ENCODE measurements at regions not wholly inside any gene's neighbourhood (a gene's known extent, or its start where the extent isn't known, plus 50 kb on each side); places are given as distances from the start of the nearest gene placed in this dataset.

GRCh38 chr7:80403686-80404241 lies 108.1 kb downstream of the GNAT3 start:
- no peak for DNase-seq

GRCh38 chr7:80401708-80402107 lies 110.2 kb downstream of the GNAT3 start:
- no peak for DNase-seq

GRCh38 chr7:80393786-80394185 lies 118.1 kb downstream of the GNAT3 start:
- no peak for DNase-seq

GRCh38 chr7:80392229-80393169 lies 119.4 kb downstream of the GNAT3 start:
- DNase-seq = peak; percentile 54 to 66

GRCh38 chr7:80387634-80388193 lies 124.2 kb downstream of the GNAT3 start:
- DNase-seq = no peak

- no peak for DNase-seq
Observed at GRCh38 chr7:80386686-80387085, 125.2 kb downstream of the GNAT3 start.

GRCh38 chr7:80385508-80385907 lies 126.4 kb downstream of the GNAT3 start:
- no peak for DNase-seq

- DNase-seq = no peak
Observed at GRCh38 chr7:80380957-80381356, 130.9 kb downstream of the GNAT3 start.

GRCh38 chr7:80379034-80379982 lies 132.6 kb downstream of the GNAT3 start:
- DNase-seq = no peak

- no peak for DNase-seq
Observed at GRCh38 chr7:80374321-80374720, 137.5 kb downstream of the GNAT3 start.

- no peak for DNase-seq
Observed at GRCh38 chr7:80373429-80374032, 138.3 kb downstream of the GNAT3 start.

GRCh38 chr7:80372415-80372814 lies 139.4 kb downstream of the GNAT3 start:
- DNase-seq = no peak

GRCh38 chr7:80370587-80370986 lies 141.3 kb downstream of the GNAT3 start:
- no peak for DNase-seq

GRCh38 chr7:80369321-80369720 lies 142.5 kb downstream of the GNAT3 start:
- DNase-seq = no peak

GRCh38 chr7:80362677-80363076 lies 149.2 kb downstream of the GNAT3 start:
- DNase-seq = no peak

- DNase-seq = no peak
Observed at GRCh38 chr7:80362010-80362618, 149.8 kb downstream of the GNAT3 start.

- DNase-seq = no peak
Observed at GRCh38 chr7:80359476-80359875, 152.4 kb downstream of the GNAT3 start.

- no peak for DNase-seq
Observed at GRCh38 chr7:80359029-80359428, 152.8 kb downstream of the GNAT3 start.

GRCh38 chr7:80357530-80357929 lies 154.3 kb downstream of the GNAT3 start:
- DNase-seq = no peak

GRCh38 chr7:80350430-80350829 lies 161.4 kb downstream of the GNAT3 start:
- no peak for DNase-seq

GRCh38 chr7:80348223-80348622 lies 163.6 kb downstream of the GNAT3 start:
- no peak for DNase-seq

GRCh38 chr7:80347173-80347572 lies 164.7 kb downstream of the GNAT3 start:
- DNase-seq = no peak

All from Kasumi-1 (cell line).